HepG2 (cell line): ENCODE measurements at regions not wholly inside any gene's neighbourhood (a gene's known extent, or its start where the extent isn't known, plus 50 kb on each side); places are given as distances from the start of the nearest gene placed in this dataset.

Experiments
- ATAC-seq: fragments of 200-7000 bp; cut with Tn5 transposase; 3 replicates; pipeline ENCODE4 v1.9.1; 2020; ENCODE audit warnings: mild to moderate bottlenecking, moderate library complexity
- BruUV-seq: library from RNA; stranded (reverse); fragments of 400-500 nt; replicated peaks from 2 replicates; lab custom pipeline; 2021; lab: Mats Ljungman, UMichigan
- CTCF ChIA-PET: fragments of 300-600 bp; formaldehyde crosslinking; extraction: SDS; loops from one replicate; lab custom pipeline; 2021; ENCODE audit warnings: low total read pairs, inconsistent platforms, low intra/inter-chr PET ratio; lab: Yijun Ruan, JAX
- POLR2A ChIA-PET: fragments of 350-600 bp; sonication (Branson Sonifier 250); formaldehyde crosslinking; loops from one replicate; lab custom pipeline; 2020; ENCODE audit warnings: antibody characterized with exemption, inconsistent platforms; lab: Yijun Ruan, JAX
- DNase-seq: peaks from one replicate; pipeline ENCODE4 v3.0.0-alpha.2; 2015; ENCODE audit warnings: low spot score
- FAIRE-seq: peaks from 3 replicates; lab custom pipeline; 2011; peaks lifted over from hg19 to GRCh38; lab: Jason Lieb, UNC
- H2AFZ ChIP-seq: one replicate; pipeline ENCODE4 v1.6.1; 2011; ENCODE audit warnings: low read length, inconsistent platforms
- H3K27ac ChIP-seq: fragments of 300-600 bp; 3 replicates; pipeline ENCODE4 v1.8.0; 2011; ENCODE audit warnings: mixed run types, mild to moderate bottlenecking, mixed read lengths, low read length, inconsistent platforms; ENCODE audit not compliant: insufficient read depth; ENCODE audit errors: extremely low read length
- H3K27me3 ChIP-seq, 2 experiments: fragments of 200-600 bp in 1 of 2; 2 replicates in 1 of 2; 3 replicates in 1 of 2; pipeline versions ENCODE4 v1.6.0 to v1.8.0; 2011; ENCODE audit warnings: low read length in 2 of 2, mild to moderate bottlenecking in 2 of 2, moderate library complexity in 2 of 2, inconsistent platforms in 1 of 2; ENCODE audit not compliant: insufficient read depth in 2 of 2, control insufficient read depth in 1 of 2
- H3K36me3 ChIP-seq, 2 experiments: fragments of 200-600 bp in 1 of 2; replicated peaks in 1 of 2; 2 replicates in 1 of 2; 3 replicates in 1 of 2; pipeline versions ENCODE4 v1.5.1 to v1.8.0; 2011; ENCODE audit warnings: low read length in 2 of 2, inconsistent platforms in 1 of 2; ENCODE audit not compliant: insufficient read depth in 2 of 2, control insufficient read depth in 1 of 2
- H3K4me1 ChIP-seq: 2 replicates; pipeline ENCODE4 v1.5.1; 2012; ENCODE audit warnings: low read length, inconsistent platforms; ENCODE audit not compliant: insufficient read depth
- H3K4me2 ChIP-seq: 2 replicates; pipeline ENCODE4 v1.6.0; 2011; ENCODE audit warnings: low read depth, low read length, inconsistent platforms
- H3K4me3 ChIP-seq, 3 experiments: fragments of 200-600 bp in 1 of 3; sonication (generic), shearing (Covaris generic) in 1 of 3; replicated peaks in 1 of 3; 2 replicates each; pipeline ENCODE4 v1.5.1; 2011 to 2016; ENCODE audit warnings: low read length in 3 of 3, inconsistent platforms in 2 of 3, low read depth in 2 of 3, mild to moderate bottlenecking in 2 of 3, control low read depth in 1 of 3, mixed read lengths in 1 of 3; ENCODE audit not compliant: insufficient read depth in 1 of 3
- H3K79me2 ChIP-seq: one replicate; pipeline ENCODE4 v1.6.1; 2011; ENCODE audit warnings: low read length, inconsistent platforms; ENCODE audit not compliant: insufficient read depth
- H3K9ac ChIP-seq: 2 replicates; pipeline ENCODE4 v1.6.0; 2011; ENCODE audit warnings: mild to moderate bottlenecking, low read depth, low read length, inconsistent platforms; ENCODE audit not compliant: insufficient read depth
- H3K9me3 ChIP-seq: 2 replicates; pipeline ENCODE4 v1.5.1; 2012; ENCODE audit warnings: mild to moderate bottlenecking, low read length
- H4K20me1 ChIP-seq: 2 replicates; pipeline ENCODE4 v1.6.0; 2011; ENCODE audit warnings: inconsistent platforms, mild to moderate bottlenecking, low read length, moderate library complexity; ENCODE audit not compliant: insufficient read depth
- GATAD2A ChIP-seq: IDR thresholded peaks from 2 replicates; pipeline ENCODE4 v1.6.1; 2016
- POLR2G ChIP-seq: fragments of 200-400 bp; formaldehyde crosslinking; IDR thresholded peaks from 2 replicates; pipeline ENCODE4 v1.6.1; 2018; ENCODE audit warnings: mild to moderate bottlenecking, low read depth, low read length, moderate library complexity
- SIN3A ChIP-seq: IDR thresholded peaks from 2 replicates; pipeline ENCODE4 v1.6.1; 2011; ENCODE audit warnings: low read depth, mild to moderate bottlenecking, control low read depth, low read length, borderline replicate concordance
- SMAD9 ChIP-seq: sonication (generic); formaldehyde crosslinking; IDR thresholded peaks from 2 replicates; pipeline ENCODE4 v1.5.1; 2020; ENCODE audit warnings: mild to moderate bottlenecking, missing genetic modification reagents
- ZNF674 ChIP-seq: sonication (generic); formaldehyde crosslinking; IDR thresholded peaks from 2 replicates; pipeline ENCODE4 v1.5.0; 2020; ENCODE audit warnings: low read depth, mild to moderate bottlenecking, missing genetic modification reagents
- in situ Hi-C: cut with HindIII; loops from 2 replicates; pipeline ENCODE4 v1.10.0; 2017; ENCODE audit warnings: low pct_unique_long_range_greater_than_20kb; ENCODE audit not compliant: extremely low pct_ligation_motif_present
- intact Hi-C: fragments of 100-400 bp; cut with micrococcal nuclease; formaldehyde crosslinking; loops from one replicate; pipeline ENCODE4 v1.10.0; 2022; ENCODE audit not compliant: unreplicated experiment
- TF ChIP-seq, protein P1 (sequence below): sonication (generic); formaldehyde crosslinking; IDR thresholded peaks from 2 replicates; pipeline ENCODE4 v1.8.0; 2022; ENCODE audit warnings: mild to moderate bottlenecking, missing genetic modification reagents
- TF ChIP-seq, protein P2 (sequence below): sonication (generic); formaldehyde crosslinking; IDR thresholded peaks from 2 replicates; pipeline ENCODE4 v1.4.0; 2020; ENCODE audit warnings: missing genetic modification reagents, borderline replicate concordance
- TF ChIP-seq, protein P3 (sequence below): sonication (generic); formaldehyde crosslinking; IDR thresholded peaks from 2 replicates; pipeline ENCODE4 v1.5.1; 2020; ENCODE audit warnings: mild to moderate bottlenecking, missing genetic modification reagents
- TF ChIP-seq, protein P4 (sequence below): sonication (generic); formaldehyde crosslinking; IDR thresholded peaks from 2 replicates; pipeline ENCODE4 v1.4.0; 2020; ENCODE audit warnings: missing genetic modification reagents
- TF ChIP-seq, protein P5 (sequence below): sonication (generic); formaldehyde crosslinking; IDR thresholded peaks from 2 replicates; pipeline ENCODE4 v1.4.0; 2020; ENCODE audit warnings: missing genetic modification reagents
- TF ChIP-seq, protein P6 (sequence below): sonication (generic); formaldehyde crosslinking; conservative IDR thresholded peaks from 2 replicates; pipeline ENCODE4 v1.4.0; 2020; ENCODE audit warnings: missing genetic modification reagents

DNA sequence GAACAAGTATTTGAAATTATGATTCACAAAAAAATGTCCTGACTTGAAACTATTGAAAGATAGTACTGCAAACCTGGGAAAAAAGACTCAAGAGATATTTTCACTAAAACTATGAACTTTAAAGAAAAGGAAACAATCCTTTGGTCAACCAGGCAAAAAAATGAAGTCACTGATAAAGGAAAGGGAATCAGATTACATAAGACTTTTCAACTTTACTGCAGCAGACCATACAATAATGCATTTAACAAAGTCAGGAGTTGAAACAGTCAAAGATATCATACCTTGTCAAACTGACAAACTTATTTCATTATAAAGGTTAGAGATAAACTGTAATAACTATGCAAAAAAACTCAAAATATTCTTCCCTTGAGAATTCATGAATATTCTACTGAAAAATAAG is 361.6 kb downstream of the DLEU7 start:
- Histone ChIP-seq H3K36me3 (no peaks in the 10 kb centered on the region; a peak in 1 of 5 replicates), H3K79me2 (no peaks in the 10 kb centered on the region), H3K4me1 (no peaks in the 10 kb centered on the region), H3K4me2 (no peak overlapping the region), H3K9me3 (no peaks in the 10 kb centered on the region), H3K4me3 (no peak overlapping the region), H4K20me1 (0 out of 2 replicates have a peak, but pooled peaks cover 3% of the 10 kb centered on the region), H2AFZ (no peak overlapping the region), H3K27ac (no peak overlapping the region), H3K27me3 (no peaks in the 10 kb centered on the region), H3K9ac (no peak overlapping the region)
- BruUV-seq: no TSS peak
- CTCF ChIA-PET: no interaction called here
- FAIRE-seq (no peak), DNase-seq (no peak), ATAC-seq (no peak)
- intact Hi-C loops (no loop called here), in situ Hi-C loops (no loop called here)
- POLR2A ChIA-PET: no interaction called here
- no peak for TF ChIP-seq SIN3A
- TF ChIP-seq GATAD2A: no peak
- TF ChIP-seq, protein P1, sequence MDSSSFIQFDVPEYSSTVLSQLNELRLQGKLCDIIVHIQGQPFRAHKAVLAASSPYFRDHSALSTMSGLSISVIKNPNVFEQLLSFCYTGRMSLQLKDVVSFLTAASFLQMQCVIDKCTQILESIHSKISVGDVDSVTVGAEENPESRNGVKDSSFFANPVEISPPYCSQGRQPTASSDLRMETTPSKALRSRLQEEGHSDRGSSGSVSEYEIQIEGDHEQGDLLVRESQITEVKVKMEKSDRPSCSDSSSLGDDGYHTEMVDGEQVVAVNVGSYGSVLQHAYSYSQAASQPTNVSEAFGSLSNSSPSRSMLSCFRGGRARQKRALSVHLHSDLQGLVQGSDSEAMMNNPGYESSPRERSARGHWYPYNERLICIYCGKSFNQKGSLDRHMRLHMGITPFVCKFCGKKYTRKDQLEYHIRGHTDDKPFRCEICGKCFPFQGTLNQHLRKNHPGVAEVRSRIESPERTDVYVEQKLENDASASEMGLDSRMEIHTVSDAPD (CRISPR knock-in tag): no peak
- TF ChIP-seq, protein P2, sequence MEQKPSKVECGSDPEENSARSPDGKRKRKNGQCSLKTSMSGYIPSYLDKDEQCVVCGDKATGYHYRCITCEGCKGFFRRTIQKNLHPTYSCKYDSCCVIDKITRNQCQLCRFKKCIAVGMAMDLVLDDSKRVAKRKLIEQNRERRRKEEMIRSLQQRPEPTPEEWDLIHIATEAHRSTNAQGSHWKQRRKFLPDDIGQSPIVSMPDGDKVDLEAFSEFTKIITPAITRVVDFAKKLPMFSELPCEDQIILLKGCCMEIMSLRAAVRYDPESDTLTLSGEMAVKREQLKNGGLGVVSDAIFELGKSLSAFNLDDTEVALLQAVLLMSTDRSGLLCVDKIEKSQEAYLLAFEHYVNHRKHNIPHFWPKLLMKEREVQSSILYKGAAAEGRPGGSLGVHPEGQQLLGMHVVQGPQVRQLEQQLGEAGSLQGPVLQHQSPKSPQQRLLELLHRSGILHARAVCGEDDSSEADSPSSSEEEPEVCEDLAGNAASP (CRISPR knock-in tag): no peak
- TF ChIP-seq SMAD9: no peak
- TF ChIP-seq POLR2G: no peak
- TF ChIP-seq, protein P3, sequence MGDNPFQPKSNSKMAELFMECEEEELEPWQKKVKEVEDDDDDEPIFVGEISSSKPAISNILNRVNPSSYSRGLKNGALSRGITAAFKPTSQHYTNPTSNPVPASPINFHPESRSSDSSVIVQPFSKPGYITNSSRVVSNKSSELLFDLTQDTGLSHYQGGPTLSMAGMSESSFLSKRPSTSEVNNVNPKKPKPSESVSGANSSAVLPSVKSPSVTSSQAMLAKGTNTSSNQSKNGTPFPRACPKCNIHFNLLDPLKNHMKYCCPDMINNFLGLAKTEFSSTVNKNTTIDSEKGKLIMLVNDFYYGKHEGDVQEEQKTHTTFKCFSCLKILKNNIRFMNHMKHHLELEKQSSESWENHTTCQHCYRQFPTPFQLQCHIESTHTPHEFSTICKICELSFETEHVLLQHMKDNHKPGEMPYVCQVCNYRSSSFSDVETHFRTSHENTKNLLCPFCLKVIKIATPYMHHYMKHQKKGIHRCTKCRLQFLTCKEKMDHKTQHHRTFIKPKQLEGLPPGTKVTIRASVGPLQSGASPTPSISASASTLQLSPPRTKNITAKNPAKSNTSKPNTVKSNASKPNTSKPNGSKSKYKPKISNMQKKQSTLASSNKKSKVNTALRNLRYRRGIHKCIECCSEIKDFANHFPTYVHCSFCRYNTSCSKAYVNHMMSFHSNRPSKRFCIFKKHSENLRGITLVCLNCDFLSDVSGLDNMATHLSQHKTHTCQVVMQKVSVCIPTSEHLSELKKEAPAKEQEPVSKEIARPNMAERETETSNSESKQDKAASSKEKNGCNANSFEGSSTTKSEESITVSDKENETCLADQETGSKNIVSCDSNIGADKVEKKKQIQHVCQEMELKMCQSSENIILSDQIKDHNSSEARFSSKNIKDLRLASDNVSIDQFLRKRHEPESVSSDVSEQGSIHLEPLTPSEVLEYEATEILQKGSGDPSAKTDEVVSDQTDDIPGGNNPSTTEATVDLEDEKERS (CRISPR knock-in tag): no peak
- TF ChIP-seq, protein P4, sequence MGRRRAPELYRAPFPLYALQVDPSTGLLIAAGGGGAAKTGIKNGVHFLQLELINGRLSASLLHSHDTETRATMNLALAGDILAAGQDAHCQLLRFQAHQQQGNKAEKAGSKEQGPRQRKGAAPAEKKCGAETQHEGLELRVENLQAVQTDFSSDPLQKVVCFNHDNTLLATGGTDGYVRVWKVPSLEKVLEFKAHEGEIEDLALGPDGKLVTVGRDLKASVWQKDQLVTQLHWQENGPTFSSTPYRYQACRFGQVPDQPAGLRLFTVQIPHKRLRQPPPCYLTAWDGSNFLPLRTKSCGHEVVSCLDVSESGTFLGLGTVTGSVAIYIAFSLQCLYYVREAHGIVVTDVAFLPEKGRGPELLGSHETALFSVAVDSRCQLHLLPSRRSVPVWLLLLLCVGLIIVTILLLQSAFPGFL: no peak
- TF ChIP-seq, protein P5, sequence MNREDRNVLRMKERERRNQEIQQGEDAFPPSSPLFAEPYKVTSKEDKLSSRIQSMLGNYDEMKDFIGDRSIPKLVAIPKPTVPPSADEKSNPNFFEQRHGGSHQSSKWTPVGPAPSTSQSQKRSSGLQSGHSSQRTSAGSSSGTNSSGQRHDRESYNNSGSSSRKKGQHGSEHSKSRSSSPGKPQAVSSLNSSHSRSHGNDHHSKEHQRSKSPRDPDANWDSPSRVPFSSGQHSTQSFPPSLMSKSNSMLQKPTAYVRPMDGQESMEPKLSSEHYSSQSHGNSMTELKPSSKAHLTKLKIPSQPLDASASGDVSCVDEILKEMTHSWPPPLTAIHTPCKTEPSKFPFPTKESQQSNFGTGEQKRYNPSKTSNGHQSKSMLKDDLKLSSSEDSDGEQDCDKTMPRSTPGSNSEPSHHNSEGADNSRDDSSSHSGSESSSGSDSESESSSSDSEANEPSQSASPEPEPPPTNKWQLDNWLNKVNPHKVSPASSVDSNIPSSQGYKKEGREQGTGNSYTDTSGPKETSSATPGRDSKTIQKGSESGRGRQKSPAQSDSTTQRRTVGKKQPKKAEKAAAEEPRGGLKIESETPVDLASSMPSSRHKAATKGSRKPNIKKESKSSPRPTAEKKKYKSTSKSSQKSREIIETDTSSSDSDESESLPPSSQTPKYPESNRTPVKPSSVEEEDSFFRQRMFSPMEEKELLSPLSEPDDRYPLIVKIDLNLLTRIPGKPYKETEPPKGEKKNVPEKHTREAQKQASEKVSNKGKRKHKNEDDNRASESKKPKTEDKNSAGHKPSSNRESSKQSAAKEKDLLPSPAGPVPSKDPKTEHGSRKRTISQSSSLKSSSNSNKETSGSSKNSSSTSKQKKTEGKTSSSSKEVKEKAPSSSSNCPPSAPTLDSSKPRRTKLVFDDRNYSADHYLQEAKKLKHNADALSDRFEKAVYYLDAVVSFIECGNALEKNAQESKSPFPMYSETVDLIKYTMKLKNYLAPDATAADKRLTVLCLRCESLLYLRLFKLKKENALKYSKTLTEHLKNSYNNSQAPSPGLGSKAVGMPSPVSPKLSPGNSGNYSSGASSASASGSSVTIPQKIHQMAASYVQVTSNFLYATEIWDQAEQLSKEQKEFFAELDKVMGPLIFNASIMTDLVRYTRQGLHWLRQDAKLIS (CRISPR knock-in tag): no peak
- no peak for TF ChIP-seq ZNF674
- TF ChIP-seq, protein P6, sequence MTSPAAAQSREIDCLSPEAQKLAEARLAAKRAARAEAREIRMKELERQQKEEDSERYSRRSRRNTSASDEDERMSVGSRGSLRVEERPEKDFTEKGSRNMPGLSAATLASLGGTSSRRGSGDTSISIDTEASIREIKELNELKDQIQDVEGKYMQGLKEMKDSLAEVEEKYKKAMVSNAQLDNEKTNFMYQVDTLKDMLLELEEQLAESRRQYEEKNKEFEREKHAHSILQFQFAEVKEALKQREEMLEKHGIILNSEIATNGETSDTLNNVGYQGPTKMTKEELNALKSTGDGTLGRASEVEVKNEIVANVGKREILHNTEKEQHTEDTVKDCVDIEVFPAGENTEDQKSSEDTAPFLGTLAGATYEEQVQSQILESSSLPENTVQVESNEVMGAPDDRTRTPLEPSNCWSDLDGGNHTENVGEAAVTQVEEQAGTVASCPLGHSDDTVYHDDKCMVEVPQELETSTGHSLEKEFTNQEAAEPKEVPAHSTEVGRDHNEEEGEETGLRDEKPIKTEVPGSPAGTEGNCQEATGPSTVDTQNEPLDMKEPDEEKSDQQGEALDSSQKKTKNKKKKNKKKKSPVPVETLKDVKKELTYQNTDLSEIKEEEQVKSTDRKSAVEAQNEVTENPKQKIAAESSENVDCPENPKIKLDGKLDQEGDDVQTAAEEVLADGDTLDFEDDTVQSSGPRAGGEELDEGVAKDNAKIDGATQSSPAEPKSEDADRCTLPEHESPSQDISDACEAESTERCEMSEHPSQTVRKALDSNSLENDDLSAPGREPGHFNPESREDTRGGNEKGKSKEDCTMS: no peak
